Kidney (tissue), 13 donors: ENCODE measurements at regions not wholly inside any gene's neighbourhood (a gene's known extent, or its start where the extent isn't known, plus 50 kb on each side); places are given as distances from the start of the nearest gene placed in this dataset.

Experiments used
- DNase-seq, 5 donors: peaks; one replicate each; pipeline ENCODE4 v3.0.0-alpha.2; 2013 to 2020
- FAIRE-seq: peaks from 2 replicates; lab custom pipeline; 2012; peaks lifted over from hg19 to GRCh38; lab: Jason Lieb, UNC
- H3K27ac ChIP-seq, 2 donors: one replicate each; pipeline ENCODE4 v1.7.0; 2013; ENCODE audit warnings: low read depth in 2 of 2, low read length in 2 of 2, inconsistent platforms in 1 of 2
- H3K27me3 ChIP-seq: one replicate; pipeline ENCODE4 v1.7.1; 2013; ENCODE audit warnings: low read length, inconsistent platforms; ENCODE audit not compliant: control insufficient read depth, insufficient read depth
- H3K36me3 ChIP-seq, 3 donors: one replicate each; pipeline versions ENCODE4 v1.7.0 to v1.7.1; 2013; ENCODE audit warnings: low read length in 3 of 3, control low read depth in 1 of 3, inconsistent platforms in 1 of 3; ENCODE audit not compliant: insufficient read depth in 3 of 3, control insufficient read depth in 2 of 3
- H3K4me1 ChIP-seq, 3 donors: one replicate each; pipeline versions ENCODE4 v1.7.0 to v1.7.1; 2013; ENCODE audit warnings: low read length in 3 of 3, inconsistent platforms in 1 of 3, low read depth in 1 of 3; ENCODE audit not compliant: control insufficient read depth in 2 of 3, insufficient read depth in 2 of 3
- H3K4me3 ChIP-seq, 3 donors: one replicate each; pipeline versions ENCODE4 v1.7.0 to v1.8.1; 2013; ENCODE audit warnings: low read length in 3 of 3, control low read depth in 1 of 3, inconsistent platforms in 1 of 3
- H3K9ac ChIP-seq, 3 donors: one replicate each; pipeline versions ENCODE4 v1.7.0 to v1.7.1; 2013; ENCODE audit warnings: low read length in 3 of 3, control low read depth in 1 of 3, inconsistent platforms in 1 of 3
- H3K9me3 ChIP-seq, 3 donors: one replicate each; pipeline versions ENCODE4 v1.7.0 to v1.7.1; 2013; ENCODE audit warnings: low read length in 3 of 3, control low read depth in 1 of 3, inconsistent platforms in 1 of 3; ENCODE audit not compliant: control insufficient read depth in 2 of 3, insufficient read depth in 1 of 3
- CTCF ChIP-seq: IDR thresholded peaks from 3 replicates; pipeline ENCODE4 v1.5.1; 2012; ENCODE audit warnings: mild to moderate bottlenecking, moderate library complexity, borderline replicate concordance; ENCODE audit not compliant: insufficient read depth; ENCODE audit errors: extremely low read depth
- intact Hi-C: fragments of 100-400 bp; cut with DNase I; formaldehyde crosslinking; loops from one replicate; pipeline ENCODE4 v1.11.1; 2022
- donor health status: control.
- donor health status: control.
- donor health status: control.
- donor health status: control.
- donor health status: control.
- donor health status: DM: yes; HTN: yes; CAD: no.
- donor health status: Normal renal cell carcinoma (clear cell type).

DNA sequence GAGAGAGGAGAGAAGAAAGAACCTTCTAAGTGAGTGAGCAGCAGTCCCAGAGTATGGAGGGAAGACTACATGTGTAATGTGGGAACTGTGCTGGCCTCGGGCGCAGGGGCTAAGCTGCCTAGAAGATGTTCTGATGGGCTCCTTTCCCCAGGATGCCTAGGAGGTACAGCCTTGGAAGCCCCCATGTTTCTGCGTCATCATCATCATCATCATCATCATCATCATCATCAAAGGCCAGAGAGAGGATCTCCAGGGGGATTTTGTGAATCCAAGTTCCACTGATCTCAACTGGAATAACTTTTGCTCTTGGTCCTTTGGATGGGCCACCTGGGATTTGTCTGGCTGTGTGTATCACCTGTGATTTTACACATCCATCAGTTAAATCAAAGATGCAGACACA is 86.0 kb downstream of the BUB3 start:
- no peak overlapping the region for H3K4me3 ChIP-seq
- H3K9ac ChIP-seq, result no peak overlapping the region
- H3K36me3 ChIP-seq, result no peaks in the 10 kb centered on the region
- no peaks in the 10 kb centered on the region for H3K4me1 ChIP-seq
- no peak for TF ChIP-seq CTCF
- FAIRE-seq (no peak), DNase-seq (no peak)
- H3K9me3 ChIP-seq, result peaks cover 0 to 7% (median 0%) of the 10 kb centered on the region in 3 donors
- intact Hi-C loops, result no loop called here
- H3K27ac ChIP-seq, result no peak overlapping the region
- no peaks in the 10 kb centered on the region for H3K27me3 ChIP-seq

GRCh38 chr10:123240776-123241175 is 86.6 kb downstream of the BUB3 start:
- TF ChIP-seq CTCF, result no peak
- no peaks in the 10 kb centered on the region for H3K4me1 ChIP-seq
- no peak for FAIRE-seq

DNA sequence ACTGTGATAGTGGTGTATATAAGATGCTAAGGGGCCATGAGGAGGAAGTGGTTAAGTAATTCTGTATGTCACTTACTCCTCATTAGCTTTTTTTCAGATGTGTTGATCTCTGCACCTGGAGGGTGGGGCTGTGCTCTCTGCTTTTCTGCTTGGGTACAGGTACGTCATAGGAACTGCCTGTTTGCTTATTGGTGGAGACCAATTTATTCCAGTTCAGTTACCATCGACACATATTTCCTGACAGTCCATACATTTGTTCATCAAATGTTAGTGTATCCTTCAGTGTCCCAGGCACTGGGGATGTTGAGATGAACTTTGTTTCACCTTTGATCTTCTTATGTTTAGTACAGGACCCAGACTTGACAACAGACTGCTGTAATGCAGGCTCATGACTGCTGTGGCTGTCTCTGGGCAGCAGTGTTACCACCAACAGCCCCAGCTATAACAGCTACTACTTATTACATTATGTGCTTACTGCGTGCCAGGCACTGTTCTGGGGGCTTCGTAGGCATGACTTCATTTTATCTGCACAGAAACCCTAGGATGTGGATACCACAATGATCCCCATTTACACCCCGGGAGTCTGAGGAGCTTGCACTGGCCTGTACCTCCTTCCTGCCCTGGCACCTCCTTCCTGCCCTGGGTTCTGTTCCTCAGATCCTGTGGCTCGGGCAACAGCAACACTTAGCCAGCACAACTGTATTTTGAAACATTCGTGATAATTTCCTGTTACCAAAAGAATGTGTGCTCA is 87.4 kb downstream of the BUB3 start:
- no peaks in the 10 kb centered on the region for H3K36me3 ChIP-seq
- DNase-seq (no peak), FAIRE-seq (no peak)
- H3K9ac ChIP-seq, result no peak overlapping the region
- peaks cover 0 to under 1% (median 0%) of the 10 kb centered on the region in 3 donors for H3K9me3 ChIP-seq
- no peaks in the 10 kb centered on the region for H3K4me1 ChIP-seq
- intact Hi-C loops, result no loop called here
- no peaks in the 10 kb centered on the region for H3K27me3 ChIP-seq
- TF ChIP-seq CTCF, result no peak
- no peak overlapping the region for H3K27ac ChIP-seq
- H3K4me3 ChIP-seq, result no peak overlapping the region

More at GRCh38 chr10:123240776-123241175, 86.6 kb downstream of the BUB3 start:
- Histone ChIP-seq H3K27ac (no peak overlapping the region), H3K27me3 (no peaks in the 10 kb centered on the region), H3K4me3 (no peak overlapping the region), H3K9ac (no peak overlapping the region), H3K9me3 (peaks cover 0 to 2% (median 0%) of the 10 kb centered on the region in 3 donors), H3K36me3 (no peaks in the 10 kb centered on the region)
- intact Hi-C loops, result no loop called here
- no peak for DNase-seq
